ENCODE measurements at regions not wholly inside any gene's neighbourhood (a gene's known extent, or its start where the extent isn't known, plus 50 kb on each side); places are given as distances from the start of the nearest gene placed in this dataset.

DNA sequence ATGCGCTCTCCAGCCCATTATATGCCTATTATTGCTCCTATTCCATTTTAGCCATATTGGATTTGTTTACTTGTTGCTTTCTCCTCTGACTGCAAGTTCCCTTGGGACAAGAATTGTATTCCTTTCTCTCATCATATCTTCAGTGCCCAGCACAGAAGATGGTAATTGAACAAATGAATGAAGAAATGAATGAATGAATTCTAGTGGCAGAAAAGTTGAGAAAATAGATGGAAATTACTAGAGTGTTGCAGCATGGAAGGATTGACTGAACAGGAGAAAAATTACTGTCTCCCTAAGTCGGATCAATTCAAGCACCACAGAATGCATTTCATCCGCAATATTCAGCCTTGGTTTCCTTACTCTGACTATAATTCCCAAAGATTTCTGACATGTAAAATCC is 1243.2 kb downstream of the SORCS1 start:
- Histone ChIP-seq H3K36me3 (ENCODE audit: control insufficient read depth, insufficient read depth, low read length) (no peaks in the 10 kb centered on the region), H3K27ac (ENCODE audit: low read depth, low read length) (no peak overlapping the region), H3K9me3 (ENCODE audit: control insufficient read depth, insufficient read depth, low read length) (no peaks in the 10 kb centered on the region), H3K4me3 (ENCODE audit: low read depth, low read length) (no peak overlapping the region), H3K27me3 (ENCODE audit: control insufficient read depth, insufficient read depth, low read length) (no peaks in the 10 kb centered on the region), H3K4me1 (ENCODE audit: control insufficient read depth, insufficient read depth, low read length) (no peaks in the 10 kb centered on the region)
- no peak for DNase-seq (ENCODE audit: low read depth in 4 of 6, low spot score in 6 of 6)
- 100% methylated on average over 1 of the region's 3 CpGs for WGBS (ENCODE audit: insufficient coverage)

DNA sequence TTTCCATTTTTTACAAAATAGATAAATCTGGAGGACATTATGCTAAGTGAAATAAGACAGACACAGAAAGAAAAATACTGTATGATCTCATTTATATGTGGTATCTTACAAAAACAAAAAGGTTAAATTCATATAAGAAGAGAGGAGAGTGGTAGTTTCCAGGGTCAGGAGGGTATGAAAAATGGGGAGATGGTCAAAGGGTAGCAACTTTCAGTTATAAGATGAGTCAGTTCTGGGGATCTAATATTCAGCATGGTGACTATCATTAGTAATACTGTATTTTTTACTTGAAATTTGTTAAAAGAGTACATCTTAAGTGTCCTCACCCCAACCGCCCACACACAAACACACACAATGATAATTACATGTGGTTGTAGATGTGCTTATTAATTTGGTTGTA is 1250.1 kb downstream of the SORCS1 start:
- Histone ChIP-seq H3K27me3 (ENCODE audit: control insufficient read depth, insufficient read depth, low read length) (no peaks in the 10 kb centered on the region), H3K4me1 (ENCODE audit: control insufficient read depth, insufficient read depth, low read length) (no peaks in the 10 kb centered on the region), H3K27ac (ENCODE audit: low read depth, low read length) (no peak overlapping the region), H3K36me3 (ENCODE audit: control insufficient read depth, insufficient read depth, low read length) (no peaks in the 10 kb centered on the region), H3K4me3 (ENCODE audit: low read depth, low read length) (no peak overlapping the region), H3K9me3 (ENCODE audit: control insufficient read depth, insufficient read depth, low read length) (no peaks in the 10 kb centered on the region)
- DNase-seq (ENCODE audit: low read depth in 4 of 6, low spot score in 6 of 6) = no peak
- no CpG with 5 or more reads among the region's 1 CpG for WGBS (ENCODE audit: insufficient coverage)

DNA sequence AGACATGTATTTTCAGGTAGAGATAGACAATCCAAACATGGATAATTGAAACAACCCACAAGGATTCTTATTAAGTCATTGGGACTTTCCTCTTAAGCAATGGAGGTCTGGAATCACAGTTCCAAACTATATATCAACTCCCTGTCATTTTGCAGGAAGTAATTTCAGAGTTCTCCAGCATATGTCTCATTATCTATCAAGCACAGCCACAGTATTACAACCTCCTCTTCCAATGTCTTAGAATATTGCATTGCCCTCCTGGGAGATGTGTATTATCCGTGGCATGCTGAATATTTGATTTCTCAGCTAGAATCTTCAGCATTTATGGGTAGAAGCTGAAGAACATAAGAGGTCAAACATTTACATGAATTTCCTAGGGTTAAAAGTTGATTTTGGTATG is 1255.8 kb downstream of the SORCS1 start:
- no peaks in the 10 kb centered on the region for H3K9me3 ChIP-seq (ENCODE audit: control insufficient read depth, insufficient read depth, low read length)
- peak in 1 of 6 donors; percentile 28 for DNase-seq (ENCODE audit: low read depth in 4 of 6, low spot score in 6 of 6)
- WGBS (ENCODE audit: insufficient coverage) = no CpG with 5 or more reads among the region's 1 CpG
- H3K4me3 ChIP-seq (ENCODE audit: low read depth, low read length) = no peak overlapping the region
- H3K36me3 ChIP-seq (ENCODE audit: control insufficient read depth, insufficient read depth, low read length) = no peaks in the 10 kb centered on the region
- no peaks in the 10 kb centered on the region for H3K27me3 ChIP-seq (ENCODE audit: control insufficient read depth, insufficient read depth, low read length)
- H3K4me1 ChIP-seq (ENCODE audit: control insufficient read depth, insufficient read depth, low read length) = no peaks in the 10 kb centered on the region
- no peak overlapping the region for H3K27ac ChIP-seq (ENCODE audit: low read depth, low read length)

DNA sequence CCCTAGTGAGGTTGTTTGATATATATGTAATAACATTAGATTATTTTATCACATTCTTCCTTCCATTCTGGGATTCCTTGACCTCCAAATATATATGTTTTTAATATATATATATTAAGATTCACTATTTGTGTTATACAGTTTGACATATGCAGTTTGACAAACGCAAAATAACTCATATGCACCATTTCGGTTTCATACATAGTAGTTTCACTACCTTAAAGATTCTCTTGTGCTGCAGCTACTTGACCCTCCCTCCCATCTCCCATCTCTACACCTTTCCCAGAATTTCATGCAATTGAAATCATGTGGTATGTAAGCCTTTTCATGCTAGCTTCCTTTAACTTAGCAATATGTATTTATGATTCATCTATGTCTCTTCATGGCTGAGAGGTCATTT is 1244.4 kb downstream of the SORCS3 start:
- no CpG with 5 or more reads among the region's 2 CpGs for WGBS (ENCODE audit: insufficient coverage)
- no peak for DNase-seq (ENCODE audit: low read depth in 4 of 6, low spot score in 6 of 6)
- Histone ChIP-seq H3K4me1 (ENCODE audit: control insufficient read depth, insufficient read depth, low read length) (no peaks in the 10 kb centered on the region), H3K36me3 (ENCODE audit: control insufficient read depth, insufficient read depth, low read length) (no peaks in the 10 kb centered on the region), H3K27ac (ENCODE audit: low read depth, low read length) (no peak overlapping the region), H3K9me3 (ENCODE audit: control insufficient read depth, insufficient read depth, low read length) (peaks cover 3% of the 10 kb centered on the region), H3K4me3 (ENCODE audit: low read depth, low read length) (no peak overlapping the region), H3K27me3 (ENCODE audit: control insufficient read depth, insufficient read depth, low read length) (no peaks in the 10 kb centered on the region)

DNA sequence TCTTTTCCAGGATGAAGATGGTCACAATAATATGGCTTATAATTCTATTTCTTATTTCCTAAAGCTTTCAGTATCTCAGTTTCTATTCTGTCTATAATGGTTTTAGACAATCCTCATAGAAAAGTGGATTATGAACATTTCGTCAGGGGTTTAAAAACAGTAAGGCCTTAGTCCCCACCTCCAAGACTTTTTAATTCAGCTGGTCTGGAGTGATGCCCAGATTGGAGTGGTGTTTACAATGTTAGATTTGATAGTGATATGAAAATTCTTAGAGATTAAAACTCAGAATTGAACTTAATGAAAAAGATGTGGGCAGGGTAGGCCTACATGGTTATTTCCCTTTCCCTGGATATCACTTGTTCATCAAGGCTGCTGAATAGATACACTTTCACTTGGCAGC is 1238.3 kb downstream of the SORCS3 start:
- H3K36me3 ChIP-seq (ENCODE audit: control insufficient read depth, insufficient read depth, low read length) = no peaks in the 10 kb centered on the region
- DNase-seq (ENCODE audit: low read depth in 4 of 6, low spot score in 6 of 6) = no peak
- no CpG with 5 or more reads among the region's 1 CpG for WGBS (ENCODE audit: insufficient coverage)

DNA sequence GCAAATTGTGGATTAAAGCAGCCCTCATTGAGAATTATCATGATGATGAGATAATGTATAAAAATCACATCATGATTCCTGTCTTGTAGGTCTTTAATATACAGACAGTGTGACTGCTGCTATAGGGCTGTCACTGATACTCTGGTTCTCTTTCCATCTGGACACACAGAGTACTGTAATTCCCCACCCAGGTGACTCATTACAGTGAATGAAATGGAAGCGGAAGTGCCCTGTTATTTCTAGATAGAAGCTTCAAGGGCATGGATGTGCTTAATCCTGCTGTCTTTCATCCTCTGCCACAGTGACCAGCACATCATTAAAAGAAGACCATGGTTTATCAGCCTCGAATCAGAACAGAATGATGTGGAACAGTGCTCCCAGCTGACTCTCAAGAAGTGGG is 1234.0 kb downstream of the SORCS3 start:
- H3K27ac ChIP-seq (ENCODE audit: low read depth, low read length) = no peak overlapping the region
- no peak for DNase-seq (ENCODE audit: low read depth in 4 of 6, low spot score in 6 of 6)
- WGBS (ENCODE audit: insufficient coverage) = no CpG with 5 or more reads among the region's 2 CpGs
- no peaks in the 10 kb centered on the region for H3K27me3 ChIP-seq (ENCODE audit: control insufficient read depth, insufficient read depth, low read length)
- H3K4me1 ChIP-seq (ENCODE audit: control insufficient read depth, insufficient read depth, low read length) = no peaks in the 10 kb centered on the region
- no peaks in the 10 kb centered on the region for H3K9me3 ChIP-seq (ENCODE audit: control insufficient read depth, insufficient read depth, low read length)
- no peaks in the 10 kb centered on the region for H3K36me3 ChIP-seq (ENCODE audit: control insufficient read depth, insufficient read depth, low read length)
- no peak overlapping the region for H3K4me3 ChIP-seq (ENCODE audit: low read depth, low read length)

More for the DNA sequence above, 1238.3 kb downstream of the SORCS3 start:
- H3K27me3 ChIP-seq (ENCODE audit: control insufficient read depth, insufficient read depth, low read length) = no peaks in the 10 kb centered on the region
- no peaks in the 10 kb centered on the region for H3K9me3 ChIP-seq (ENCODE audit: control insufficient read depth, insufficient read depth, low read length)
- H3K4me3 ChIP-seq (ENCODE audit: low read depth, low read length) = no peak overlapping the region
- H3K4me1 ChIP-seq (ENCODE audit: control insufficient read depth, insufficient read depth, low read length) = no peaks in the 10 kb centered on the region
- no peak overlapping the region for H3K27ac ChIP-seq (ENCODE audit: low read depth, low read length)

DNA sequence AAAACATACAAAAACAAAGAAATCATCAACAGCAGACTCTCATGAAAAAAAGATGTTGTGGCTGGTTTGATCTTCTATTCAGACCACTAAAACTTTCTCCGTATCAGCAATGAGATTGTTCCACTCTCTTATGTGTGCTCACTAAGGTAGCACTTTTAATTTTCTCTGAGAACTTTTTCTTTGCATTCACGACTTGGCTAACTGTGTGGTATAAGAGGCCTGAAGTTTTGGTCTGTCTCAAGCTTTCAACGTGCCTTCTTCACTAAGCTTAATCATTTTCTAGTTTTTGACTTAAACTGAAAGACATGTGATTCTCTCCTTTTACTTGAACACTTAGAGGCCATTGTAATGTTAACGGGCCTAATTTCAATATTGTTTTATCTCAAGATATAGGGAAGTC is 1231.6 kb downstream of the SORCS3 start:
- H3K9me3 ChIP-seq (ENCODE audit: control insufficient read depth, insufficient read depth, low read length) = no peaks in the 10 kb centered on the region
- no peak overlapping the region for H3K27ac ChIP-seq (ENCODE audit: low read depth, low read length)
- no peaks in the 10 kb centered on the region for H3K4me1 ChIP-seq (ENCODE audit: control insufficient read depth, insufficient read depth, low read length)
- no CpG with 5 or more reads among the region's 4 CpGs for WGBS (ENCODE audit: insufficient coverage)
- H3K27me3 ChIP-seq (ENCODE audit: control insufficient read depth, insufficient read depth, low read length) = no peaks in the 10 kb centered on the region
- no peak overlapping the region for H3K4me3 ChIP-seq (ENCODE audit: low read depth, low read length)
- no peak for DNase-seq (ENCODE audit: low read depth in 4 of 6, low spot score in 6 of 6)
- H3K36me3 ChIP-seq (ENCODE audit: control insufficient read depth, insufficient read depth, low read length) = no peaks in the 10 kb centered on the region

DNA sequence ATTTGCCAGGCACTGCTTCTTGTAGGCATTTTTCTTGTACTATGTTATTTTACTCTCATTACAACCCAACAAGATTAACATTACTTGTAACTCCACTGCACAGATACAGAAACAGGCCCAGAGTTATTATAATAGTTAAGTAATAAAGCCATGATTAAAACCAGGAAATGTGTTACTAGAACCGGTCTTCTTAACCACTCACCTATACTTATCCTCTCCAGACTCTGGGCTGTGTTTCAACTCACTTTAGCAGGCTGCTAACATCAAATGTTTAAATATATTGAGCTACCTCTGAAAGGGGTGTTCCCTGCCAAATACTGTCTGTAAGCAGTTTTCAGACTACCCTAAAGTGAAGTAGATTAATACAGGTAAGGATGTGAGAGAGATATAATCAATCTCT is 1227.8 kb downstream of the SORCS3 start:
- Histone ChIP-seq H3K27ac (ENCODE audit: low read depth, low read length) (no peak overlapping the region), H3K36me3 (ENCODE audit: control insufficient read depth, insufficient read depth, low read length) (no peaks in the 10 kb centered on the region), H3K4me3 (ENCODE audit: low read depth, low read length) (no peak overlapping the region), H3K4me1 (ENCODE audit: control insufficient read depth, insufficient read depth, low read length) (no peaks in the 10 kb centered on the region), H3K27me3 (ENCODE audit: control insufficient read depth, insufficient read depth, low read length) (no peaks in the 10 kb centered on the region), H3K9me3 (ENCODE audit: control insufficient read depth, insufficient read depth, low read length) (no peaks in the 10 kb centered on the region)
- no CpG with 5 or more reads among the region's 1 CpG for WGBS (ENCODE audit: insufficient coverage)
- no peak for DNase-seq (ENCODE audit: low read depth in 4 of 6, low spot score in 6 of 6)

DNA sequence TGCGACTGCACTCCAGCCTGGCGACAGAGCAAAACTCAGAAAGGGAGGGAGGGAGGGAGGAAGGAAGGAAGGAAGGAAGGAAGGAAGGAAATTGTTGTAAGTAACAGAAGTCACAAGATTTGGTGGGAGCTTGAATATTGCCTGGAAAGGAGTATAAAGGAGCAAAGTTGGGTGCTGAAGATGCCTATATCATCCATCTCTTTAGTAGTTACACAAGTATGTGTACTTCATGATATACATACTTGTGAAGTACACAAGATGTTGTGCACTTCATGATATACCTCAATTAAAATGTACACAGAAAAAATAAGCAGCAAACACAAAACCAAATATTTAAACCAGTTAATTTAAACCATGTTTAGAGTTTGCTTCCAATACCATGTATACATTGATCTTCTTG is 1223.8 kb downstream of the SORCS3 start:
- Histone ChIP-seq H3K27me3 (ENCODE audit: control insufficient read depth, insufficient read depth, low read length) (no peaks in the 10 kb centered on the region), H3K27ac (ENCODE audit: low read depth, low read length) (no peak overlapping the region), H3K9me3 (ENCODE audit: control insufficient read depth, insufficient read depth, low read length) (no peaks in the 10 kb centered on the region), H3K36me3 (ENCODE audit: control insufficient read depth, insufficient read depth, low read length) (no peaks in the 10 kb centered on the region), H3K4me3 (ENCODE audit: low read depth, low read length) (no peak overlapping the region), H3K4me1 (ENCODE audit: control insufficient read depth, insufficient read depth, low read length) (no peaks in the 10 kb centered on the region)
- no CpG with 5 or more reads among the region's 2 CpGs for WGBS (ENCODE audit: insufficient coverage)
- no peak for DNase-seq (ENCODE audit: low read depth in 4 of 6, low spot score in 6 of 6)

DNA sequence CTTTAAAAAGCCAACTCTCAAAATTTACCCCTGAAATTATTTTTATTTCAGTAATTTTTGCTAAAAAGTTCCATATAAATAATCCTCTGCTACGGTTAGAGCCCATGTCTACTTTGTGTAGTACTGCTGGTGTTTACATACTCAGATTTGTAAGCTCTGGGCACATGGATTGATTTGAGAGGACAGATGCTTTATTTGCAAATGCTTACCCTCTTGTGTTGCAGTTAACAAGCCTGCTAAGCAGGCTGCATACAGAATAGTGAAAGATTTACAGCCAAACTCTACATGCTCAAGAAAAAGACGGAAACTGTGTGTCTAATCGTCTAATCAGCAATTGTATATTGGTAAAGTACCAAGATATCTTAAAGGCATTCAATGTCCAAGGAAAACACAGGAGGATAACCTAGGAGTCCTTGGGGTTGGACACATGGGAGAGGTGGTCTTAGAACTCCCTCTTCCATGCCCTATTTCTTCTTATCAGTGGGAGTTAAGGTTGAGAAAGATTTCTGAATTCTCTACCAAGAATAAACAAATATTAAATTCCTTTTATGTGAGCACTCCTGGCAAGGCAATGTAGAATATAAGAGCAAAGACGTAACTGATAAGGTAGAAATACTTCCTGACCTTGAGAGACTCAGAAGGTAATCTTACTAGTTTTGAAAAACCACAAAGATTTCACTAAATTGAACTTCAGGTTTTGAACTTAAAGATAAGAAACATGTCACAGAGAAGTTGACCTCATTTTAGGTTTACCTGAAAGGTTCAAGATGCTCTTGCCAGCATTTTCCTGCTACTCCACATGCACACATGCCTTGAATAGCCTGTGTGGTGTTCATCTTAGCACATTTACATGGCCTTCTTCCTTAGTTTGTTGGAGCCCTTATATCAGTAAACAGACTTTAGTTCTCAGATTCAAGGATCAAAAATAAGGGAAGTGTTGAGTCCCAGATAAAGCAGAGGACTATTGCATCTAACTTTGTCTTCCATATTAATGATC is 1216.5 kb downstream of the SORCS3 start:
- Histone ChIP-seq H3K27ac (ENCODE audit: low read depth, low read length) (no peak overlapping the region), H3K4me1 (ENCODE audit: control insufficient read depth, insufficient read depth, low read length) (no peaks in the 10 kb centered on the region), H3K36me3 (ENCODE audit: control insufficient read depth, insufficient read depth, low read length) (no peaks in the 10 kb centered on the region), H3K4me3 (ENCODE audit: low read depth, low read length) (no peak overlapping the region), H3K27me3 (ENCODE audit: control insufficient read depth, insufficient read depth, low read length) (no peaks in the 10 kb centered on the region), H3K9me3 (ENCODE audit: control insufficient read depth, insufficient read depth, low read length) (no peaks in the 10 kb centered on the region)
- DNase-seq (ENCODE audit: low read depth in 4 of 6, low spot score in 6 of 6) = peak in 2 of 6 donors; percentile 27 to 58
- WGBS (ENCODE audit: insufficient coverage) = no CpG with 5 or more reads among the region's 4 CpGs
